GM18517 (cell line): ENCODE measurements at regions not wholly inside any gene's neighbourhood (a gene's known extent, or its start where the extent isn't known, plus 50 kb on each side); places are given as distances from the start of the nearest gene placed in this dataset.

Source experiments
- ATAC-seq: cut with Tn5 transposase; IDR thresholded peaks from one replicate; pipeline ENCODE4 v1.9.1; 2021; ENCODE audit warnings: mild to moderate bottlenecking, moderate library complexity; ENCODE audit not compliant: unreplicated experiment

- no peak for ATAC-seq
These were observed 71.3 kb upstream of the ENOX2 start for GRCh38 chrX:130974323-130974722.

GRCh38 chrX:130975947-130976346 is 72.9 kb upstream of the ENOX2 start:
- peak; percentile 90 for ATAC-seq

GRCh38 chrX:130981836-130982235 is 76.3 kb upstream of the ARHGAP36 start:
- no peak for ATAC-seq

GRCh38 chrX:130984782-130985181 is 73.4 kb upstream of the ARHGAP36 start:
- no peak for ATAC-seq

- ATAC-seq: no peak
These were observed 70.9 kb upstream of the ARHGAP36 start for GRCh38 chrX:130987241-130987640.

GRCh38 chrX:130990723-130991122 is 67.4 kb upstream of the ARHGAP36 start:
- ATAC-seq: no peak

GRCh38 chrX:130994671-130995070 is 63.5 kb upstream of the ARHGAP36 start:
- no peak for ATAC-seq

GRCh38 chrX:130995439-130995838 is 62.7 kb upstream of the ARHGAP36 start:
- ATAC-seq: no peak

- ATAC-seq: no peak
These were observed 60.8 kb upstream of the ARHGAP36 start for GRCh38 chrX:130997314-130997713.

- no peak for ATAC-seq
These were observed 58.8 kb upstream of the ARHGAP36 start for GRCh38 chrX:130999360-130999759.
